ENCODE measurements at regions not wholly inside any gene's neighbourhood (a gene's known extent, or its start where the extent isn't known, plus 50 kb on each side); places are given as distances from the start of the nearest gene placed in this dataset.
"Not testable (repeated sequence)": the region's sequence is repeated elsewhere in the genome, so short reads cannot be mapped to it uniquely, and the experiment has no call there.

GRCh38 chr13:73844986-73845385, 289.2 kb downstream of the KLF12 start:
- no peak for DNase-seq (ENCODE audit: low read depth)

- DNase-seq (ENCODE audit: low read depth): no peak
These were observed 291.6 kb downstream of the KLF12 start for GRCh38 chr13:73842626-73843025.

- DNase-seq (ENCODE audit: low read depth): no peak
These were observed 292.0 kb downstream of the KLF12 start for GRCh38 chr13:73842184-73842583.

- no peak for DNase-seq (ENCODE audit: low read depth)
These were observed 297.1 kb downstream of the KLF12 start for GRCh38 chr13:73837147-73837546.

- DNase-seq (ENCODE audit: low read depth): no peak
These were observed 299.0 kb downstream of the KLF12 start for GRCh38 chr13:73835138-73835721.

- DNase-seq (ENCODE audit: low read depth): no peak
These were observed 300.7 kb downstream of the KLF12 start for GRCh38 chr13:73833325-73834070.

- no peak for DNase-seq (ENCODE audit: low read depth)
These were observed 301.4 kb downstream of the KLF12 start for GRCh38 chr13:73832825-73833224.

- DNase-seq (ENCODE audit: low read depth): no peak
These were observed 302.0 kb downstream of the KLF12 start for GRCh38 chr13:73832128-73832588.

GRCh38 chr13:73829416-73829815, 304.8 kb downstream of the KLF12 start:
- DNase-seq (ENCODE audit: low read depth): no peak

GRCh38 chr13:73828811-73829210, 305.4 kb downstream of the KLF12 start:
- DNase-seq (ENCODE audit: low read depth): no peak

GRCh38 chr13:73827434-73827833, 306.8 kb downstream of the KLF12 start:
- no peak for DNase-seq (ENCODE audit: low read depth)

- DNase-seq (ENCODE audit: low read depth): no peak
These were observed 309.1 kb downstream of the KLF12 start for GRCh38 chr13:73825143-73825542.

GRCh38 chr13:73822668-73823592, 311.3 kb downstream of the KLF12 start:
- no peak for DNase-seq (ENCODE audit: low read depth)

GRCh38 chr13:73820688-73821087, 313.5 kb downstream of the KLF12 start:
- DNase-seq (ENCODE audit: low read depth): no peak

- no peak for DNase-seq (ENCODE audit: low read depth)
These were observed 313.9 kb downstream of the KLF12 start for GRCh38 chr13:73820285-73820684.

- DNase-seq (ENCODE audit: low read depth): no peak
These were observed 314.5 kb downstream of the KLF12 start for GRCh38 chr13:73819711-73820110.

GRCh38 chr13:73816702-73817101, 317.5 kb downstream of the KLF12 start:
- DNase-seq (ENCODE audit: low read depth): no peak

- no peak for DNase-seq (ENCODE audit: low read depth)
These were observed 318.4 kb downstream of the KLF12 start for GRCh38 chr13:73815796-73816195.

GRCh38 chr13:73810647-73811046, 323.6 kb downstream of the KLF12 start:
- no peak for DNase-seq (ENCODE audit: low read depth)

GRCh38 chr13:73809561-73809960, 324.6 kb downstream of the KLF12 start:
- no peak for DNase-seq (ENCODE audit: low read depth)

GRCh38 chr13:73808318-73808717, 325.9 kb downstream of the KLF12 start:
- DNase-seq (ENCODE audit: low read depth): no peak

GRCh38 chr13:73805326-73805958, 328.8 kb downstream of the KLF12 start:
- DNase-seq (ENCODE audit: low read depth): not testable (repeated sequence)
